ENCODE measurements at regions not wholly inside any gene's neighbourhood (a gene's known extent, or its start where the extent isn't known, plus 50 kb on each side); places are given as distances from the start of the nearest gene placed in this dataset.

DNA sequence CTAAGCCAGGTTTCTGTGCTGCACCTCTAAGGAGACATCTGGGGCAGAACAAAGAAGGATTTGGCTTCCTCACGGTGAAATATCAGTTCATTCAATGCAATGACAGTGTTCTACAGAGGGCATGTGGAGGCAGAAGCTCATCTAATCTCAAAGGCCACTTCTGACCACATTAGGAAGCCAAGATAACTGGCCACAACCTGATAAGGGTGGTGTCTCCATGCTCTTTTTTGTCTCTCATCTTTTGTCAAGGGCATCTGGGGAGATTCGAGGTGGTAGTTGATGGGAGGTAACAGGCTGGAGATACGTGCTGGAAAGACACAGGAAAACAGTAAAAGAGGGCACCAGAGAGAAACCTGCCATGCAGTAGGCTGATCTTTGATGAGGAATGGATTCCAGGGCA is 303.9 kb downstream of the LRATD1 start:
- no peak for TF ChIP-seq CTCF (IDR thresholded peaks at IDR 0.05; ENCODE audit: insufficient read depth, low read length)
- TF ChIP-seq GABPA (IDR thresholded peaks at IDR 0.05; ENCODE audit: low read depth): no peak
- TF ChIP-seq SPI1 (IDR thresholded peaks at IDR 0.05; ENCODE audit: borderline replicate concordance, low read depth): no peak

All from HL-60 (cell line).